ENCODE measurements at regions not wholly inside any gene's neighbourhood (a gene's known extent, or its start where the extent isn't known, plus 50 kb on each side); places are given as distances from the start of the nearest gene placed in this dataset.

- Histone ChIP-seq H2AK5ac (ENCODE audit: low read depth, low read length) (no peak overlapping the region), H4K91ac (replicated peaks; ENCODE audit: insufficient read length, low read length) (no peak overlapping the region), H3K9me3 (ENCODE audit: insufficient read depth in 2 of 2, low read depth in 1 of 2, low read length in 1 of 2) (no peaks in the 10 kb centered on the region)
Observed at GRCh38 chr5:155275222-155275621, 261.7 kb downstream of the KIF4B start.

More at GRCh38 chr5:155275222-155275621, 261.7 kb downstream of the KIF4B start:
- Histone ChIP-seq H4K8ac (ENCODE audit: extremely low read depth, insufficient read depth, low read length) (no peak overlapping the region), H2BK20ac (ENCODE audit: low read length) (no peak overlapping the region), H3K27ac (ENCODE audit: low read depth, low read length) (no peak overlapping the region), H3K23me2 (ENCODE audit: low read depth, low read length) (no peaks in the 10 kb centered on the region), H3K79me2 (ENCODE audit: control insufficient read depth in 1 of 2, insufficient read depth in 2 of 2, low read length in 2 of 2) (no peaks in the 10 kb centered on the region), H3K4me1 (replicated peaks in 1 of 4; ENCODE audit: control insufficient read depth in 3 of 4, insufficient read depth in 4 of 4, low read length in 3 of 4) (peaks cover 0 to 12% (median 9%) of the 10 kb centered on the region in 4 experiments; a peak in 6 of 7 replicates), H3K4me3 (ENCODE audit: extremely low read depth in 1 of 4, insufficient read depth in 2 of 4, low read depth in 3 of 4, low read length in 4 of 4) (no peak overlapping the region), H2AFZ (ENCODE audit: low read length) (no peak overlapping the region), H3K18ac (ENCODE audit: extremely low read depth, low read length) (no peak overlapping the region), H3K14ac (ENCODE audit: insufficient read length) (no peak overlapping the region), H2BK5ac (ENCODE audit: low read depth, low read length) (no peak overlapping the region), H3K79me1 (ENCODE audit: low read depth, low read length) (no peaks in the 10 kb centered on the region), H3K56ac (replicated peaks; ENCODE audit: insufficient read length, low read depth, low read length) (no peak overlapping the region), H3K27me3 (replicated peaks in 1 of 4; ENCODE audit: control insufficient read depth in 3 of 4, extremely low read depth in 1 of 4, insufficient read depth in 3 of 4, low read length in 3 of 4) (no peaks in the 10 kb centered on the region), H4K20me1 (replicated peaks in 1 of 2; ENCODE audit: control insufficient read depth in 1 of 2, insufficient read depth in 2 of 2, low read length in 2 of 2) (no peaks in the 10 kb centered on the region), H4K5ac (ENCODE audit: insufficient read length, low read depth, low read length) (no peak overlapping the region), H2BK15ac (ENCODE audit: low read length) (no peak overlapping the region), H3K9ac (replicated peaks in 1 of 4; ENCODE audit: extremely low read depth in 1 of 4, low read depth in 3 of 4, low read length in 3 of 4) (no peak overlapping the region), H3K36me3 (ENCODE audit: control insufficient read depth in 2 of 4, insufficient read depth in 4 of 4, low read length in 3 of 4) (no peaks in the 10 kb centered on the region), H3K4ac (replicated peaks; ENCODE audit: insufficient read length, low read depth, low read length) (no peak overlapping the region), H2BK120ac (replicated peaks; ENCODE audit: low read depth, low read length) (no peak overlapping the region), H3K4me2 (ENCODE audit: insufficient read depth in 1 of 2, low read depth in 2 of 2, low read length in 2 of 2) (no peak overlapping the region; a peak in 1 of 4 replicates), H2BK12ac (ENCODE audit: low read depth, low read length) (peak overlapping the region; percentile 31; the same call in 1 of the 2 replicates), H3K23ac (ENCODE audit: insufficient read length) (no peak overlapping the region)
- no peak for DNase-seq (ENCODE audit: low read depth in 1 of 2, low spot score in 2 of 2)
- TF ChIP-seq E2F6 (IDR thresholded peaks at IDR 0.05) = no peak
- TF ChIP-seq EP300 (IDR thresholded peaks at IDR 0.05; ENCODE audit: borderline replicate concordance in 1 of 2, low read depth in 2 of 2, low read length in 2 of 2) = no peak
- no peak for TF ChIP-seq BCL11A (IDR thresholded peaks at IDR 0.05; ENCODE audit: low read depth in 2 of 2, low read length in 2 of 2)
- no peak for TF ChIP-seq YY1 (IDR thresholded peaks at IDR 0.05; ENCODE audit: low read depth, low read length)
- FAIRE-seq = no peak
- CTCF ChIA-PET (ENCODE audit: partially characterized antibody) = interaction anchor here (0.8 to 6.5 kb wide), 5 partner anchors 12 to 425 kb away, joined by 4 to 51 read pairs (median 4); no protein-coding TSS in a partner anchor
- POLR2A ChIA-PET (ENCODE audit: partially characterized antibody) = no interaction called here
- 87% methylated on average over 6 of the region's 6 CpGs; no CpG with 5 or more reads in 1 of the 2 experiments for WGBS, 2 experiments (ENCODE audit: extremely low coverage in 1 of 2, insufficient coverage in 1 of 2, insufficient read length in 1 of 2, insufficient replicate concordance in 2 of 2, low coverage in 1 of 2, low lambda C conversion rate in 2 of 2, missing lambda C conversion rate in 1 of 2)

Measured in H1 (cell line).